ENCODE measurements at regions not wholly inside any gene's neighbourhood (a gene's known extent, or its start where the extent isn't known, plus 50 kb on each side); places are given as distances from the start of the nearest gene placed in this dataset.

DNA sequence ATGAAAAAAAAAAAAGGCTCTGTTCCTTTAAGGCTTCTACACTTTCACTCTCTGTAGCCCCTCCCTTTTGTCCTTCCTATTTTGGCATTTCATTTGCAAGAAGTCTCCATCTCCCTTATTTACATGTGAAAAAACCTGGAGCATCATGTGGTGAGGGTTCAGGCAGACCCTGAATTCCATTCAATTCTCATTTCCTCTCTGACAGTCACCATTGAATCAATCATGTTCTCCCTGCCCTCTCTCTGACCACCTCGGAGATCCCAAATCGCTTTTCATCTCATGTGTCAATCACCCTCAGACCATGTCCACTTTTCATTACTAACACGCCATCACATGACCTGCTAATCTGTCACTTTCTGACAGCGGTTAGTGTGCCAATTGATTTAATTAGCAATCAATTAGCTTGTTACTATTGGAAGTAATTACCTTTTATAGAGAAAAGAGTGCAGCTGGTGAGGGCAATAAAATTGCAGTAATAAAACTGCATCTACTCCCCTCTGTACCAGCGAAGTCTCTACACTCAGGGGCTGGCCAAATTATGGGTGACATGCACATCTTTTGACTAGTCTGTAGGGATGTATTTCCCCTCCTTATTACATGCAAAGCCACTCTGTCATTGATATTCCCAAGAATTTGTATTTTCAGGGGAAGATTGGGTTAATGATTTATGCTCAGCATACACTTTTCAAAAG, 317.4 kb downstream of the EN1 start:
- no peak for DNase-seq
- Histone ChIP-seq H3K36me3 (no peaks in the 10 kb centered on the region), H3K9me3 (no peaks in the 10 kb centered on the region), H3K4me1 (no peaks in the 10 kb centered on the region), H3K27me3 (no peaks in the 10 kb centered on the region), H3K4me3 (ENCODE audit: low read depth, low read length) (no peak overlapping the region)
- TF ChIP-seq, protein P1, sequence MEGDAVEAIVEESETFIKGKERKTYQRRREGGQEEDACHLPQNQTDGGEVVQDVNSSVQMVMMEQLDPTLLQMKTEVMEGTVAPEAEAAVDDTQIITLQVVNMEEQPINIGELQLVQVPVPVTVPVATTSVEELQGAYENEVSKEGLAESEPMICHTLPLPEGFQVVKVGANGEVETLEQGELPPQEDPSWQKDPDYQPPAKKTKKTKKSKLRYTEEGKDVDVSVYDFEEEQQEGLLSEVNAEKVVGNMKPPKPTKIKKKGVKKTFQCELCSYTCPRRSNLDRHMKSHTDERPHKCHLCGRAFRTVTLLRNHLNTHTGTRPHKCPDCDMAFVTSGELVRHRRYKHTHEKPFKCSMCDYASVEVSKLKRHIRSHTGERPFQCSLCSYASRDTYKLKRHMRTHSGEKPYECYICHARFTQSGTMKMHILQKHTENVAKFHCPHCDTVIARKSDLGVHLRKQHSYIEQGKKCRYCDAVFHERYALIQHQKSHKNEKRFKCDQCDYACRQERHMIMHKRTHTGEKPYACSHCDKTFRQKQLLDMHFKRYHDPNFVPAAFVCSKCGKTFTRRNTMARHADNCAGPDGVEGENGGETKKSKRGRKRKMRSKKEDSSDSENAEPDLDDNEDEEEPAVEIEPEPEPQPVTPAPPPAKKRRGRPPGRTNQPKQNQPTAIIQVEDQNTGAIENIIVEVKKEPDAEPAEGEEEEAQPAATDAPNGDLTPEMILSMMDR (IDR thresholded peaks at IDR 0.05; ENCODE audit: low read depth, low read length): no peak

GRCh38 chr2:118527571-118527970, 319.9 kb downstream of the EN1 start:
- Histone ChIP-seq H3K27me3 (no peaks in the 10 kb centered on the region), H3K36me3 (no peaks in the 10 kb centered on the region), H3K4me3 (ENCODE audit: low read depth, low read length) (no peak overlapping the region), H3K4me1 (no peaks in the 10 kb centered on the region), H3K9me3 (no peaks in the 10 kb centered on the region)
- no peak for DNase-seq
- TF ChIP-seq, protein P1 (IDR thresholded peaks at IDR 0.05; ENCODE audit: low read depth, low read length): no peak

DNA sequence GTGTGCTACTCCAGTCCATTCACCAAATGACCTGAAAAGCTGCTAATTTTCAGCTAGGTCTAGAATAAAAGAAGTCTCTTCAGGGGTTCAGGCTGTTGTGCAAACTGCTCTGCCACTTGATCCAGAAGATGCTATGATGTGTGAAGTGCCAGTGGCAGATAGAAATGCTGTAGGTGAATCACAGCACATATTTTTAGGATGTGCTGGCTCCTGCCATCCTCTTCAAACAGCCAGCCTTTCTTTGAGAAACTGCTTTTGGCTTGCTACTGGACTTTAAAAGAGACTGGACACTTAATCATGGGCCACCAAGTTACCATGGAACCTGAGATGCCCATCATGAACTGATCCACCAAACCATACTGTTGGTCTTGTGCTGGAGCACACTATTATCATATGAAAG, 322.1 kb downstream of the EN1 start:
- Histone ChIP-seq H3K9me3 (no peaks in the 10 kb centered on the region), H3K4me3 (ENCODE audit: low read depth, low read length) (no peak overlapping the region), H3K4me1 (no peaks in the 10 kb centered on the region), H3K36me3 (no peaks in the 10 kb centered on the region), H3K27me3 (no peaks in the 10 kb centered on the region)
- TF ChIP-seq, protein P1 (IDR thresholded peaks at IDR 0.05; ENCODE audit: low read depth, low read length): no peak
- DNase-seq: no peak

DNA sequence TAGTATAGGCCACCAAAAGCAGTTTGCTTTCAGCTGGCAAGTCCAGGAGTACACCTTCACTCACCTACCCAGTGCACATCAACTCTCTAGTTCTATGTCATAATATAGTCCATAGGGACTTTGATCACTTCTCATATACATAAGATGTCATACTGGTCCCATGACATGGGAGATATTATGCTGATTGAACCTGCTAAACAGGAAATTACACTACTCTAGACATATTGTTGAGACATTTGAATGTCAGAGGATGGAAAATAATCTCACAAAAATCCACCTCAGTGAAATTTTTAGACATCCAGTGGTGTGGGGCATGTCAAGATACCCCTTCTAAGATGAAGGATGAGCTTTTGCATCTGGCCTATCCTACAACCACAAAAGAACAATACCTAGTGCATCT, 322.5 kb downstream of the EN1 start:
- Histone ChIP-seq H3K27me3 (no peaks in the 10 kb centered on the region), H3K9me3 (no peaks in the 10 kb centered on the region), H3K36me3 (no peaks in the 10 kb centered on the region), H3K4me3 (ENCODE audit: low read depth, low read length) (no peak overlapping the region), H3K4me1 (no peaks in the 10 kb centered on the region)
- no peak for DNase-seq
- TF ChIP-seq, protein P1 (IDR thresholded peaks at IDR 0.05; ENCODE audit: low read depth, low read length): no peak

- H3K36me3 ChIP-seq: no peaks in the 10 kb centered on the region
- TF ChIP-seq, protein P1 (IDR thresholded peaks at IDR 0.05; ENCODE audit: low read depth, low read length): no peak
- H3K27me3 ChIP-seq: no peaks in the 10 kb centered on the region
- no peak for DNase-seq
- no peak overlapping the region for H3K4me3 ChIP-seq (ENCODE audit: low read depth, low read length)
- no peaks in the 10 kb centered on the region for H3K9me3 ChIP-seq
- no peaks in the 10 kb centered on the region for H3K4me1 ChIP-seq
Measured at GRCh38 chr2:118523761-118524160, 323.7 kb downstream of the EN1 start.

GRCh38 chr2:118521960-118522359, 325.5 kb downstream of the EN1 start:
- Histone ChIP-seq H3K36me3 (no peaks in the 10 kb centered on the region), H3K27me3 (no peaks in the 10 kb centered on the region), H3K4me1 (no peaks in the 10 kb centered on the region), H3K9me3 (no peaks in the 10 kb centered on the region), H3K4me3 (ENCODE audit: low read depth, low read length) (no peak overlapping the region)
- TF ChIP-seq, protein P1 (IDR thresholded peaks at IDR 0.05; ENCODE audit: low read depth, low read length): no peak
- no peak for DNase-seq

Measured in BE2C (cell line).